Putamen (tissue), 1 donor: ENCODE measurements at regions not wholly inside any gene's neighbourhood (a gene's known extent, or its start where the extent isn't known, plus 50 kb on each side); places are given as distances from the start of the nearest gene placed in this dataset.
"Not testable (repeated sequence)": the region's sequence is repeated elsewhere in the genome, so short reads cannot be mapped to it uniquely, and the experiment has no call there.

Experiments used
- DNase-seq: peaks from one replicate; pipeline ENCODE4 v3.0.0-alpha.2; 2016; ENCODE audit warnings: low spot score

DNA sequence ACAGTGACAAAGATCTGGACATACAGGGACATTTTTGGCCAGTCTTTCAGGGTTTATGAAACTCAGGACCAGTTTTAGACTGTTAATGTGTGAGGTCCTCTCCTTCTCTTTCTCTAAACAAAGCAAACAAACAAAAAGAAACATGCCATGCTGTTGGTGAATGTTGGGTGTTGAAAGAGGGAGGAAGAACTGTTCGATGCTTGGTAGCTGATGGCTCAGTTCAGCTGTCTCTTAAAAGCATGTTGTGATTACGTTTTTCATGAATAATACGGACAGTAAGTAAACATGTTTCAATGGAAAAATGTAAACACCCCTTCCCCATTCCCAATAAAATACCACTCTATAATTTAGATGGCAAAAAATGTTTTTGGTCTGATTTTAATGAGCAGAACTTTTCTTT is 219.1 kb downstream of the SEC23IP start:
- no peak for DNase-seq

DNA sequence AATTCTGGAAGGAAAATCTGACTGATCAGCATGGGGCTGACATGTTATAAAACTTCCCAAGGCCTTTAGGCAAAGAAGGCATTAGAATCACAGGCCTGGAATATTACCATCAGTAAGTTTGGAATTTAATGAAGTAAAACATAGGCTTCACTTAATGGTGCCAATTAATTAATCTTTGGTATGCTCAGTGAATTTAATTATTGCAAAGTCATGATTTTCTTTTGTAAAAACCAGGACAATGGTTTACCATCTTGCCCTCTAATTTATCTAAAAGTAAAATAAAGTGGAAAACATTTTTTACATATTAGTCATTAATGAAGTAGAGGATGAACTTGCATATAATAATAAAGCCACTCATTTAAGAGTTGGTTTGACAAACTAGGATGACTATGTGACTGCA is 220.3 kb downstream of the SEC23IP start:
- no peak for DNase-seq

DNA sequence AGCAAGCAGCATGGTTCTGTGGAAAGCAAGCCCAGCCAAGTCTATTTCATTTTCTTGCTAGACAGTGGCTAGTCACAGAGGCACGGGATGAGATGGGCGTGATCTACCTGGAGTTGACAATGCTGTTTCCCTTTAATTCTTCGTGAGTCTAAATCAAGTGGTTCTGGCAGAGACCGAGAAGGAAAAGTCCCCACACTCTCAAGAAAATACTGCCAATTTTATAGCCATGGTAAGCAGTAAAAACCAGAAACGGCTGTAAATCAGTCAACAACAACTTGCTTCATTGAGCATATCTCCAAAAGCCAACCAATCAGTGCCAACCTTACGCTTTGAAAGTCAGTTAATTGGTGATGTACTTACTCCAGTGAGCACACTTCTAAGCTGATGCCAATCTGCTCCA is 223.4 kb downstream of the SEC23IP start:
- no peak for DNase-seq

DNA sequence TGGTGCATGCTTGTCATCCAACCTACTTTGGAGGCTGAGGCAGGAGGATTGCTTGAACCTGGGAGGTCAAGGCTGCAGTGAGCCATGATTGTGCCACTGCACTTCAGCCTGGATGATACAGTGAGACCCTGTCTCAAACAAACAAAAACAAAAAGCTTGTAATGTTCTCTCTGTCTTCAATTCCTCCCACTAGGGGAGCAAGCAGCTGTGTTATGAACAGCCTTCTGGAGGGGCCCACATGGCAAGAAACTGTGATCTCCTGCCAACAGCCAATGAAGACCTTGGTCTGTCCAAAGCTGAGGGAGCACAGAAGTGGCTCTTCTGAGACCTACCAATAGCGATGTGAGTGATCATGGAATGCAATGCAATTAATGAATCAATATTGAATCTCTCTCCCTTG is 229.2 kb downstream of the SEC23IP start:
- no peak for DNase-seq

DNA sequence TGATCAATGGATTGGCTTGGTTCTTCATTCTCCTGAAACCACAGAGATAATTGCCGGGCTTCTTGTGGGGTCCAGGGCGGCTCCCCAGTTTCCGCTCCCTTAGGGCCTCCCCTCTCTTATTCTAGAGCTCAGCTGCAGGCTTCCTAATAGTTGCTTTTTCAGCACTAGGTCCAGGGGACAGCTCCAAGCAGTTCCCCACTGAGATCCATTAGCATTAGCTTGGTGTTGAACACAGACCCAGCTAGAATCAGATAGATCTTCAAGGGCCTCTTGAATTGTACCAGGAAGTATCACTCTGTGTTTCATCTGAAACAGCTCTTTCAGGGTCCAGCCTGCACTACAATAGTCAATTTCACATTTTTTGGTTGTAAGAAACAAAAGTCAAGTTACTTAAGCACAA is 238.7 kb downstream of the SEC23IP start:
- DNase-seq = no peak

DNA sequence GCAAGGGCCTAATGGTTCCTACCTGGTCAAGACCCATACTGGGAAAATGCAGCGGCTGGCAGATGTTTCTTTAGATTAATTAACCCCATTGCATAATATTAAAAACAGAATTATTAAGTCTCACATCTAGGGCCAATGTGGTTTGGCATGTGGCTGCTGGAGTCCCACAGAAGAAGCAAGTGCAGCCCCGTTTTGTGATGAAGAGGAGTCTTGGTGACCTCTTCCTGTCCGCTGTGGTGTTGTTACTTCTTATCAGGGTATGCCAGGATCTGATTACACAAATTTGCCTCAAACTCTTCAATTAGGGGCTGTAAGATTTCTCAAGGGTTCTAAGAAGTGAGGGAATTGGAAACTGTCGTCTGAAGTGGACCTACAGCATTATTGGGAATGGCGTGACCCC is 240.3 kb downstream of the SEC23IP start:
- DNase-seq = no peak

DNA sequence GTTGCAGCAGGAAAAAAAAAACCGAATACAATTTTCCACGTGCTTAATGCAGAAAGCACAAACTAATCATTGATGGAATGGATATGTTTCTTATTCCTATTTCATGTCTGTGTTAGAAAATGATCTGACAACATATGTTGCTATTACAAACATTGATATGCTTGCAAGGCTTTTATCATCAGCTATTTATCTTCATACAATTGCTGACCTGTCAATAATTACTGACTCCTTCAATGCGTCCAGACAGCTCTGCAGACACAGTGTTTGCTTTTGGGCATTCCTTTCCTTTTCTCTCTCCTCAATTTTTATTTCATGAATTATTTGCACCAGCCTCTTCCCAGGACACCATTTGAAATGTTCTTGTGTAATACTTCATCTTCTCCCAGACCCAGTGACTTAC is 246.2 kb downstream of the SEC23IP start:
- DNase-seq = no peak

DNA sequence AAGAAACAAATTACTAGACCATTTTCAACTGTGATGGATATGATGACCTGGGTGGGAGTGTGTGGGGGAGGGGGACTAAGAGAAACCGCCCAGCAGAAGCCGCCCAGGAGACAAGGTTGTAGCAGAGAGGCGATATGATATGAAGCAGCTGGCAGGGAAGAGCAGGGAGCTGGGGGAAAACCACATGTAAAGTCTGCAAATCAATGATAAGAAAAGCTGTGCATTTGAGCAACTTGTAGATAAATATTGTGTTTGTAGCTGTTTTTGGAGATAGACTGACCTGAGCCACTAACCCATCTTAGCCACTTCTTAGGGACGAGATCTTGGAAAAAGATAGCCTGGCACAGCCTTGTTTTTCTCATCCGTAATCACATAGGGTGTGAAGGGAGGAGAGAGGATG is 252.6 kb downstream of the SEC23IP start:
- no peak for DNase-seq

DNA sequence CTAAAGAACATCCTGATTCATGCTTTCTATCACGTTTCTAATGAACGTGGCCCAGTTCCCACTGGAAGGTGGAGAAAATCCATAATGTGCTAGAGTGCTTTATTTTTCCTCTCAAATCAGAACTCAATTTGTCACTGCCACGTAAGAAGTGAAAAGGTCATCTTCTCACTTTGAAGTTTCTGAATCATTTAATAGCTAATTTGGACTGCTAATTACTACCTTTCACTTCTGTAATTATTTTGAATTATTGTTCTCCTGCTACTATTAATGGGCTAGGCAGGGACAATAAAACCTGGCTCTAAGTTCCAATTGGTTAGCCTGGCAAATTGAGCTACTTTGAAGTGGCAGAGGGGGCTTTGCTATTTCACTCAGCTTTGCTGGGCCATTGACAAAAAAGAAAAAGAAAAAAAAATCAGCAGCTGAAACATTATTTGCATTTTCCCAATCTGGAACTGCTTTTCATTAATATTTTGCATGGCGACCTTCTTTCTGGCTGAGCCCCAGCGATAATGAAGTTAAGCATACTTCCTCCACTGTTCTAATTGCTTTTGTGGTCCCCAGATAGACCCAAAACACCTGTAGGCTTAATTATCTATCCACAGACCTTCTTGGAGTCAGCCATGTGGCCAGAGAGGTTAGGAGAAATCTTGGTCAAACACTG is 264.2 kb downstream of the SEC23IP start:
- DNase-seq = no peak

DNA sequence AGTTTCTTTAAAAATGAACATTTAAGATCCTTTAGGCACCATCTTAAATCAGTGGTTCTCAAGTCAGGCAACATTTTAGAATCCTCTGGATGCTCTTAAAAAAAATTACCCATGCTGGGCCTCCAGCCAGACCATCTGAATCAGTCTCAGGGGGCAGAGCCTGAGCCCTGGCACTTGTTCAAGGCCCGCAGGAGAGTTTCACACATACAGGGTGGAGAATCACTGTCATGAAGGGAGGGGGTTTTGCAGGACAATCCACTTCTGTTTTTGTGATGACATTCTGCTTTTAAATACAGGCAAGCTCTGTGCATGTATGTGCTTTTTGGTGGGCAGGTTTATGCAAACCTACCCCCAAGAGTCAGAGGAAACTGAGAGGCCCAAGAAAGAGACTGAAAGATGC is 268.6 kb downstream of the SEC23IP start:
- DNase-seq = no peak

DNA sequence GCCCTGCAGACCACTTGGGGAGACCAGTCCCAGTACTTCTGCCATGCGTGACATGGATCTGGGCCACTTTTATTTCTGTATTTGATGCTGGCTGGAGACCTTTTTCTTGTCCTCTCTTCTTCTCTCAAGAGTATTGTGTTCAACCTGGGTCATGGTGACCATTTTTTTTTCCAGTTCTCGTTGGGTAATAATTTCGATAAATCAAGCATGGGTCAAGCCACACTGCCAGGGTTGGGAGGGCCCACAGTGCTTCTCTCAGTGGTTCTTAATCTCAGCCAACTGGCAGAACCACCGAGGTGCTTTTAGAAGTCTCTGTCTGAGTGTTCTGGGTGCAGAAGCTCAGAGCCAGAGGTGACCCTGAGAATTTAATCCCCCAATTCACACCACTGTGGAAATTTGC is 269.9 kb downstream of the SEC23IP start:
- no peak for DNase-seq

DNA sequence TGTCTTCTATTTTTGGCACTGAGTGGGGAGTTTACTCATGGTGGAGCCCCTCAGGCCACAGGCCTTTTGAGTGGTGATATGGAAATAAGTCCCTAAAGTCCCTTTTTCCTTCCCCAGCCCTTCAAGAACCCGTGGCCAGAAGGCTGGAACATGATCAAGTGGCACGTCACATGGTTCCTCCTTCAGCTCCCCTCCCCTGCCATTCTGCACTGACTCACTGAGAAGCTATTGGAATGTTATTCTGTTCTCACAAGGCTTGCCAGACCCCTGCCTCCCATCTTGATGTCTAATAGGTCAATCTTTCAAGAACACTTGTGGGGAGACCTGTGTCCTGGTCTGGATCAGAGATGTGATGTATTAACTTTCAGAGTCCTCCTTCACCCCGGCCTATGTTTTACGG is 279.8 kb downstream of the SEC23IP start:
- no peak for DNase-seq

DNA sequence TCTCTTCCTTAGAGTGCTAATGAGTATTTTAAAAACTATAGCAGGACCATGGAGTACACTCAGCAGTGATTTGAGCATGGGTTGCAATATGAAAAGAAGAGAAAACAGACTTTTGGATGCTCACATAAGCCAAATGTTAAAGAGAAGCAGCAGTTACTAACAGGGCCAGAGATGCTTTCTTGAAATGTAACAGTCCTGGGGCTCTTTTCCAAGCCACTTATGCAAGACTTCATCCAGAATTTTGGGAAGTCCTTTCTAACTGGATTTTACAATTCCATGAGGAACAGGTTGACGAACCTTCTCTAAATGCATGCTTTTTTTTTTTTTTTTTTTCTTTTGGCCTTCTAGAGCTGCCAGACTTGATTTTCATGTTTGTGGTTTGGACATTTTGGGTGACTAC is 282.0 kb downstream of the SEC23IP start:
- DNase-seq = no peak

DNA sequence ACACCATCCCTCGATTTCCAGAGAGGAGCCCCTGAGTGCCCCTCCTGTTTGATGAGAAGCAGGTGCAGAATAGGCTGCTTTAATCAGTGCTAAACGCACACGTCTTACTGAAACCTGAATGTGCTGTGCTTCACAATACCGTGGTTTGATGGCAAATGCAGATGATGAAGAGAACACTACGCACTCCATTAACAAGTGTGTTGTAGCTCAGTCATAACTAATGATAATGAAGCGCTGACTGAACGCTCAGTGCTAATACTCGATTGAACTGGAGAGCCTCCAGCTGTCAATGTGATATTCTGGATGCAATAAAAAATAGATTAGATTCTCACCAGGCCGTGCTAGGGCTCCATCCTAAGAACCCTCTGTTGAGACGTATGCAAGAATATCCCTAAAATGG is 279.7 kb upstream of the PLPP4 start:
- no peak for DNase-seq

DNA sequence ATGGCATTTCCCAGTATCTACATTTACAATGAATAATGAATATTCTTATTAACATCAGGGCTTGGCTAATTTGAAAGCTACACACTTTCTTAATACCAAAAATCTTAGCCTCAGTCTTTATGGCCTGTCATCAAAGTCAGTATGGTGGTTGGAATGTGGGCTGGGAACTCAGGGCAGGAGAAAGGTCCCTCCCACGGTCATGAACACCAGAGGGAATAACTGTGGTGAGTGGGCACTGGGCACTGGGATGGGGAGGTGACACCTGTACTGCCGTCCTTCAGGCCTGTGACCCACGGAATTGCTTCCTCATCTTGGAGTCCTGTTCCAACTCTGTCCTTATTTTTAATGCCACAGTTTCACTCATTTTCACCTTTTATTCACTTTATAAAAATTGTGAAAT is 276.9 kb upstream of the PLPP4 start:
- no peak for DNase-seq

DNA sequence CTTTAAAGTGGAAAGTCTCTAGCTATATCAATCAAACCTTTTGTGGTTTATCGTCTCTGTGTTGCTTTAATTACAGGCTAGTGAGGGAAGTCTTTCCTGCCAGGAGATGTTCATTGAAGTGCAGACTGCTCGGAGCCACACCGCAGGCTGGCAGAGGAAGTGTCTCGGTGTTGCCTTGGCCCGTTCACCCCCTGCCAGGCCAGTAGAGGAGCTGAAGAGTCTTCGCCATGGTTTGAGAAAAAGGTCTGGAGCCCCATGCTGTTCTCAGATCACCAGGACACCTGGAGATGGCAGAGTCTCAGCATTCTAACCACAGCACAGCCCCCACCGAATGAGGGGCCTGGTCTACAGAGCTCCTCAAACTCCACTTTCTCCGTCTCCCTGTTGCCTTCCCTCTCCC is 275.9 kb upstream of the PLPP4 start:
- no peak for DNase-seq

DNA sequence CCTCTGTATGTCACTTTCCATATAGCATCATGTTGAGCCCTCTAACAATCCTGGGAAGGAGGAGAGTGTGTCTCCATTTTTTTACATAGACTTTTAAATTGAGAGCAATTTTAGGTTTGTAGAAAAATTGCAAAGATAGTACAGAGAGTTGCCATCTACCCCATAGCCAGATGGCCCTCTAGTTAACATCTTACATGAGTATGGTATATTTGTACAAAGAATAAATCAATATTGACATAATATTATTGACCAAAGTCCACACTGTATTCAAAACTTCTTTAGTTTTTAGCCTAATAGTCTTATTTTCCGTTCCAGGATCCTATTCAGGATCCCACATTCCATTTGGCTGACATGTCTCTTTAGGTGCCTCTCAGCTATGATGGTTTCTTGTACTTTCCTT is 274.6 kb upstream of the PLPP4 start:
- DNase-seq = no peak

DNA sequence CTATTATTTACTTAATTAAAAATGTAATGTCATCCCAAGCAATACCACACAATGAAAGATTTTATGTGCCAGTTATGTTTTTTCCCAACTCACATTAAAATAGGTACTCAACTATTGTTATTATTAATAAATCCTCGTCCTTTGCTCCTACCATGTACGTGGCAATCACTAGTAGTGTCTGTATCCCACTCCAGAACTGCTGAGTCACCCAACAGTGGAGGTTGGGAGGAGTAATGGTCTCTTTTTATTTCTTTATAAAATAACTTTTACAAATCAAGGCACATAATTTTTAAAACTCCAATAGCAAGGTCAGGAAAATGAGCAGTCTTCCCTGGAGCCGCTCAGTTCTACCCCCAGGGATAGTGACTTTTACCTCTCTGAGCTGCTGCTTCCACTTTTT is 273.5 kb upstream of the PLPP4 start:
- DNase-seq = no peak

DNA sequence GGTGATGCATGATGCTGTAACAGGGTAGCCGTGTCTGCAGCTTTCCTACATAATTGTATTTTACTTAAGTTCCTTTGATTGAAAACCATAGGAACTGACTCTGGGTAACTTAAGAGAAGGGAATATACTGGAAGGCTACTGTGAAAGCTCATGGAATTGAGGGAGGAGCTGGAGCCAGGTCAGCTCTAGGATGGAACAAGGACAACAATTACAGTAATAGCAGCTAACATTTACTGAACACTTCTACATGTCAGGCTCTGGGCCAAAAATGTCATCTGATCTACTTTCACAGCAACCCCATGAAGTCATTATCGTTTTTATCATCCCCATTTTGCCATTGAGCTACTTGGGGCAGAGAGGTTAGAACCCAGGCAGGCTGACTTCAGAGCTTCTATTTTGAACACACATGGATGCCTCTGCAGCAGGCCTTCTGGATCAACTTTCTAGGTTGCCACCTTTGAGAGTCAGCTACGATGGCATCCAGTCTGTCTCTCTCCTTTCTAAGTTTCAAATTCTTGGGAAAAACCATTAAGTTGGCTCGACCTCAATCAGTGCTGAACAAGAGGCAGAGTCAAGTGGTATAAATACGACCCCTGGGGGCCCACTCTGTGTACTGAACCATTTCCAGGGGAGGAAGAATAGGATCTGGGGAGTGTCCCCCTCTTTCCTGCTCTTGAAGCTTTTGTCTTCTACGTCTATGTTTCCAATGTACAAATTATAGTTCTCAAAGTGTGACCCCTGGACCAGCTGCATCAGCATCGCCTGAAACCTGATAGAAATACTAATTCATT is 272.3 kb upstream of the PLPP4 start:
- DNase-seq = no peak

DNA sequence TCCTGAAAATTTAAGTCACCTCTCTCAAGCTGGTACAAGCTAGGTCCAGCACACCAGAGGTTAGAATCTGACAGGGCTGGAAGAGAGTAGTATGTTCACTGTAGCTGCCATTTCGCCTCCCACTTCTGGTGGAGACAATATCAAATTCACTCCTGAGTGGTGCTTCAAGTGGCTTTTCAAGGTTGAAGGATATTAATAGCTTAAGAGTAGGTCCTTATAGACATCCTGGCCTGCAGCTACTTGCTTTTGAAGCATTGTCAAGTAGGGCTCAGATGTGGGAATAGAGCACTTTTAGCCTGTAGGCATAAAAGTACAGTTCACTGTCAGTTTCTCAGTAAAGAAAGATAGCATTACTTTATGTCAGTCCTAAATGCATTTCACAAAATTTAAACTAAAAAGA is 270.5 kb upstream of the PLPP4 start:
- no peak for DNase-seq

DNA sequence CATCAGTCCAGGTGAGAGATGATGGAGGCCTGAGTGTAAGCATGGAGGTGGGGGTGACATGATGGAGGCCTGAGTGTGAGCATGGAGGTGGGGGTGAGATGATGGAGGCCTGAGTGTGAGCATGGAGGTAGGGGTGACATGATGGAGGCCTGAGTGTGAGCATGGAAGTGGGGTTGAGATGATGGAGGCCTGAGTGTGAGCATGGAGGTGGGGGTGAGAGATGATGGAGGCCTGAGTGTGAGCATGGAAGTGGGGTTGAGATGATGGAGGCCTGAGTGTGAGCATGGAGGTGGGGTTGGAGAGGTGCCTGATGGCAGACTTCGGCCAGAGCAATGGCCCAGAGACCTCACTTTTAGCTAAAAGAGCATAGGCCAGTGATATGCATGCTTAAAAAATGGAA is 269.9 kb upstream of the PLPP4 start:
- DNase-seq = not testable (repeated sequence)

DNA sequence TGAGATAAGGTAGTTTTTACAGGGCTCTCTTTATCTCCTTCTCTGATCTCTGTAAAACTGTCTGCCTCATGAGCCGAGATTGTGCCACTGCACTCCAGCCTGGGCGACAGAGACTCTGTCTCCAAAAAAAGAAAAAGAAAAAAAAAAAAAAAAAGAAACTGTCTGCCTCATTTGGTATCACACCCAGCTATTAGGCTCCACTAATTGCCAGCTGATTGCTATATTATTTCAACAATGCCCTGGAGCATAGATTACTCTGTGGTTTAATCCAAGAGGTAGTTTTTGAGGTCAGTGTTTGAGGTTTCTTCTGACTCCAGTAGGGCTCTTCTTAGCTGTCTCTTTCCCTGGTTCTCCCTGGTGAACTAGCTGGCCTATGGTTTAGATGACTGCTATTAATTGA is 268.1 kb upstream of the PLPP4 start:
- no peak for DNase-seq

DNA sequence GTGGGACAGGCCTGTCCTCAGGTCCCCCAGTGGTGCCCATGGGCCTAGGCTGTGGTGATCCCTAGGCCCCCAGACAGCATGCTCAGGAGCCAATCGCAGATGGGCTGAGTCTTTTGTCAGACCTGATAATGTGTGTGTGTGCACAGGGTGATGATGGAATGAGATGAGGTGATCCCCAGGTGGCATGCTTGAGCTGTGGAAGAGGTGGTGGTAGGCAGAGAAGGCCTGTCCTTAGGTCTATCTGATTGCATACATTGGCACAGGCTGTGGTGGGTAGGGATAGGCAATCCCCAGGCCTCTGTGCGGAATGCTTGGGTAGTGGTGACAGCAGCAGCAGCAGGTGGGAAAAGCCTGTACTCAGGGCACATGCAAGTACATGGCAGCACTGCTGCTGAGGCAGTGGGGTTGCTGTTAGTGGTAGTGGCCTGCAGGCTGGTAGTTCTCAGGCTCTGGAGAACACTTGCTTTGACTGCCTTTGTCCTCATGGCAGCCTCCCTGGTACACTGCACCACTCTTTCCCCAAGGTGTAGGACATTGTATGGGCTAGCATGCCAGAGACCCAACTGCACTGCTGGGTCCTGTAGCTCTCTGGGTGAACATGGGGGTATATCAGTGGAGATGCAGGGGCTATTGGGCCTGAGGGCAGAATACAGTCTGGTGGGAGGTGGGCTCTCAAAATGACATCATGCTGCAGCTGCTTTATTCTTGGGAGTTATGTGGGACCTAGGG is 260.9 kb upstream of the PLPP4 start:
- DNase-seq = no peak
